ENCODE measurements at regions not wholly inside any gene's neighbourhood (a gene's known extent, or its start where the extent isn't known, plus 50 kb on each side); places are given as distances from the start of the nearest gene placed in this dataset.

- no peaks in the 10 kb centered on the region for H3K4me1 ChIP-seq (ENCODE audit: control insufficient read depth in 1 of 2, insufficient read depth in 2 of 2, low read length in 2 of 2)
- no peaks in the 10 kb centered on the region for H3K9me2 ChIP-seq (ENCODE audit: insufficient read depth)
- no peak overlapping the region for H2AFZ ChIP-seq (ENCODE audit: low read depth, low read length, poor library complexity, severe bottlenecking)
- H4K20me1 ChIP-seq (ENCODE audit: insufficient read depth), result no peaks in the 10 kb centered on the region
- no peak overlapping the region for H3K4me3 ChIP-seq (replicated peaks in 1 of 2; ENCODE audit: low read depth in 1 of 2, low read length in 2 of 2)
- peaks cover 46% of the 10 kb centered on the region for H3K27me3 ChIP-seq (ENCODE audit: insufficient read depth, low read length)
- H3K9me3 ChIP-seq (ENCODE audit: control insufficient read depth in 1 of 2, insufficient read depth in 1 of 2, low read depth in 1 of 2, low read length in 2 of 2), result no peaks in the 10 kb centered on the region
- H3K9ac ChIP-seq (ENCODE audit: low read length), result no peak overlapping the region
- no TSS peak for BruUV-seq (replicated peaks)
- no peaks in the 10 kb centered on the region for H3K79me2 ChIP-seq (ENCODE audit: insufficient read depth, low read length)
- intact Hi-C loops (cut with micrococcal nuclease), result no loop called here
- TF ChIP-seq JUND (IDR thresholded peaks at IDR 0.05) (no peak), ZNF274 (IDR thresholded peaks at IDR 0.05; ENCODE audit: low read depth, low read length) (no peak), ZBTB33 (IDR thresholded peaks at IDR 0.05; ENCODE audit: extremely low read depth, insufficient replicate concordance, low read length) (no peak)
- no peak overlapping the region for H3K27ac ChIP-seq (ENCODE audit: low read depth, low read length)
- no peak for ATAC-seq
- H3K4me2 ChIP-seq (ENCODE audit: low read length), result no peak overlapping the region
- H3K36me3 ChIP-seq (ENCODE audit: control insufficient read depth in 1 of 2, insufficient read depth in 2 of 2, low read length in 2 of 2), result no peaks in the 10 kb centered on the region
- ChIA-PET POLR2A (no interaction called here), RAD21 (ENCODE audit: low non-redundant PET in 1 of 2, low total read pairs in 2 of 2, uncharacterized antibody in 2 of 2, unreplicated experiment in 2 of 2) (no interaction called here), CTCF (no interaction called here)
- no peak for DNase-seq (ENCODE audit: low read depth, low spot score)
Observed at GRCh38 chr9:89988458-89988857, 383.6 kb downstream of the GADD45G start.

GRCh38 chr9:89991204-89991790 is 386.5 kb downstream of the GADD45G start:
- intact Hi-C loops (cut with micrococcal nuclease), result no loop called here
- ChIA-PET POLR2A (no interaction called here), RAD21 (ENCODE audit: low non-redundant PET in 1 of 2, low total read pairs in 2 of 2, uncharacterized antibody in 2 of 2, unreplicated experiment in 2 of 2) (no interaction called here), CTCF (no interaction called here)
- Histone ChIP-seq H3K27me3 (ENCODE audit: insufficient read depth, low read length) (peaks cover 24% of the 10 kb centered on the region), H3K4me2 (ENCODE audit: low read length) (no peak overlapping the region), H3K27ac (ENCODE audit: low read depth, low read length) (no peak overlapping the region), H3K9ac (ENCODE audit: low read length) (no peak overlapping the region), H2AFZ (ENCODE audit: low read depth, low read length, poor library complexity, severe bottlenecking) (no peak overlapping the region), H4K20me1 (ENCODE audit: insufficient read depth) (no peaks in the 10 kb centered on the region), H3K9me2 (ENCODE audit: insufficient read depth) (no peaks in the 10 kb centered on the region), H3K79me2 (ENCODE audit: insufficient read depth, low read length) (no peaks in the 10 kb centered on the region), H3K4me1 (ENCODE audit: control insufficient read depth in 1 of 2, insufficient read depth in 2 of 2, low read length in 2 of 2) (no peaks in the 10 kb centered on the region), H3K9me3 (ENCODE audit: control insufficient read depth in 1 of 2, insufficient read depth in 1 of 2, low read depth in 1 of 2, low read length in 2 of 2) (no peaks in the 10 kb centered on the region), H3K36me3 (ENCODE audit: control insufficient read depth in 1 of 2, insufficient read depth in 2 of 2, low read length in 2 of 2) (no peaks in the 10 kb centered on the region), H3K4me3 (replicated peaks in 1 of 2; ENCODE audit: low read depth in 1 of 2, low read length in 2 of 2) (no peak overlapping the region)
- TF ChIP-seq FOSL1 (IDR thresholded peaks at IDR 0.05; ENCODE audit: low read depth) (no peak), JUND (IDR thresholded peaks at IDR 0.05) (no peak), SIN3A (IDR thresholded peaks at IDR 0.05; ENCODE audit: low read depth) (no peak), ATF3 (IDR thresholded peaks at IDR 0.05) (no peak), POLR2A (IDR thresholded peaks at IDR 0.05; ENCODE audit: borderline replicate concordance, extremely low read depth, insufficient read depth, insufficient read length) (no peak), ZFX (IDR thresholded peaks at IDR 0.05) (no peak), CBX3 (IDR thresholded peaks at IDR 0.05; ENCODE audit: low read depth) (no peak)
- DNase-seq (ENCODE audit: low read depth, low spot score) (no peak), ATAC-seq (no peak)
- BruUV-seq (replicated peaks), result no TSS peak
